ENCODE measurements at regions not wholly inside any gene's neighbourhood (a gene's known extent, or its start where the extent isn't known, plus 50 kb on each side); places are given as distances from the start of the nearest gene placed in this dataset.

GRCh38 chr14:30251557-30252100 is 307.3 kb upstream of the G2E3 start:
- TF ChIP-seq POLR2A (IDR thresholded peaks at IDR 0.05) (no peak), CTCF (IDR thresholded peaks at IDR 0.05) (no peak)

All from lower leg skin (tissue), 3 donors.